OCI-LY1 (cell line): ENCODE measurements at regions not wholly inside any gene's neighbourhood (a gene's known extent, or its start where the extent isn't known, plus 50 kb on each side); places are given as distances from the start of the nearest gene placed in this dataset.

Experiments
- CTCF ChIP-seq: fragments of 200-600 bp; sonication (generic), shearing (Covaris generic); IDR thresholded peaks from 2 replicates; pipeline ENCODE4 v1.5.1; 2017; ENCODE audit warnings: mild to moderate bottlenecking, antibody characterized with exemption, low read length, moderate library complexity, mixed read lengths
- EZH2 ChIP-seq: fragments of 200-600 bp; sonication (generic), shearing (Covaris generic); IDR thresholded peaks from 2 replicates; pipeline ENCODE4 v1.8.0; 2017; ENCODE audit warnings: borderline replicate concordance, mixed run types, mild to moderate bottlenecking, antibody characterized with exemption, low read length, moderate library complexity, mixed read lengths

- TF ChIP-seq CTCF (no peak), EZH2 (no peak)
Observed at GRCh38 chr4:56160636-56161035, 211.9 kb downstream of the CEP135 start.
